B cell (primary cell): ENCODE measurements at regions not wholly inside any gene's neighbourhood (a gene's known extent, or its start where the extent isn't known, plus 50 kb on each side); places are given as distances from the start of the nearest gene placed in this dataset.
"Not testable (repeated sequence)": the region's sequence is repeated elsewhere in the genome, so short reads cannot be mapped to it uniquely, and the experiment has no call there.

ENCODE experiments used
- ATAC-seq: fragments of 200-7000 bp; cut with Tn5 transposase; one replicate; pipeline ENCODE4 v1.10.0; 2021; ENCODE audit warnings: low read depth, mild to moderate bottlenecking, moderate number of reproducible peaks, moderate library complexity
- CTCF ChIA-PET: fragments of 350-600 bp; sonication (Branson Sonifier 250); formaldehyde crosslinking; loops from one replicate; lab custom pipeline; 2021; ENCODE audit warnings: antibody characterized with exemption, inconsistent platforms; lab: Charles Lee
- POLR2A ChIA-PET: fragments of 350-600 bp; sonication (Branson Sonifier 250); formaldehyde crosslinking; loops from one replicate; lab custom pipeline; 2021; ENCODE audit warnings: antibody characterized with exemption; lab: Charles Lee
- DNase-seq: peaks from one replicate; pipeline ENCODE4 v3.0.0; 2013
- H2AFZ ChIP-seq: 2 replicates; pipeline ENCODE4 v1.6.1; 2012; ENCODE audit warnings: mild to moderate bottlenecking, low read depth, low read length; ENCODE audit not compliant: insufficient read depth, poor library complexity, severe bottlenecking
- H3K27ac ChIP-seq, 2 donors: 1 replicate in 1 of 2; 2 replicates in 1 of 2; pipeline ENCODE4 v1.5.1; 2012 to 2013; ENCODE audit warnings: low read length in 2 of 2, mild to moderate bottlenecking in 2 of 2, moderate library complexity in 1 of 2
- H3K27me3 ChIP-seq, 4 experiments: fragments of 200-600 bp in 1 of 4; sonication (generic) in 1 of 4; replicated peaks in 1 of 4; 1 replicate in 2 of 4; 2 replicates in 2 of 4; pipeline versions ENCODE4 v1.6.1 to v1.7.0; 2013 to 2016; ENCODE audit warnings: low read length in 3 of 4, mild to moderate bottlenecking in 2 of 4, mixed read lengths in 1 of 4, moderate library complexity in 1 of 4; ENCODE audit not compliant: insufficient read depth in 4 of 4, control insufficient read depth in 3 of 4; ENCODE audit errors: control extremely low read depth in 1 of 4
- H3K36me3 ChIP-seq, 2 experiments: replicated peaks in 1 of 2; 1 replicate in 1 of 2; 2 replicates in 1 of 2; pipeline versions ENCODE4 v1.6.1 to v1.7.1; 2013; ENCODE audit warnings: low read length in 1 of 2; ENCODE audit not compliant: insufficient read depth in 2 of 2, control insufficient read depth in 1 of 2; ENCODE audit errors: control extremely low read depth in 1 of 2, extremely low read depth in 1 of 2
- H3K4me1 ChIP-seq, 2 donors: fragments of 200-600 bp in 1 of 2; sonication (generic) in 1 of 2; 1 replicate in 1 of 2; 2 replicates in 1 of 2; pipeline versions ENCODE4 v1.5.1 to v1.6.1; 2013 to 2017; ENCODE audit warnings: low read length in 2 of 2; ENCODE audit not compliant: control insufficient read depth in 2 of 2, insufficient read depth in 2 of 2
- H3K4me2 ChIP-seq: replicated peaks from 2 replicates; pipeline ENCODE3; 2012; ENCODE audit warnings: mild to moderate bottlenecking, low read depth, low read length; ENCODE audit not compliant: poor library complexity, severe bottlenecking
- H3K4me3 ChIP-seq, 5 experiments: fragments of 200-600 bp in 1 of 5; sonication (generic) in 1 of 5; 1 replicate in 3 of 5; 2 replicates in 2 of 5; pipeline versions ENCODE4 v1.5.1 to v1.7.0; 2011 to 2016; ENCODE audit warnings: low read length in 4 of 5, mild to moderate bottlenecking in 4 of 5, low read depth in 2 of 5, control low read depth in 1 of 5, moderate library complexity in 1 of 5; ENCODE audit not compliant: insufficient read depth in 1 of 5; ENCODE audit errors: control extremely low read depth in 1 of 5, extremely low read depth in 1 of 5
- H3K79me2 ChIP-seq: fragments of 200-600 bp; sonication (generic); one replicate; pipeline ENCODE4 v1.6.0; 2016; ENCODE audit warnings: low read length; ENCODE audit not compliant: control insufficient read depth, insufficient read depth
- H3K9ac ChIP-seq: fragments of 200-600 bp; sonication (generic); 2 replicates; pipeline ENCODE4 v1.6.1; 2017; ENCODE audit warnings: mild to moderate bottlenecking, low read length, moderate library complexity
- H3K9me3 ChIP-seq, 3 donors: one replicate each; pipeline versions ENCODE4 v1.6.1 to v1.7.1; 2013; ENCODE audit warnings: low read length in 2 of 3; ENCODE audit not compliant: control insufficient read depth in 2 of 3, insufficient read depth in 1 of 3; ENCODE audit errors: control extremely low read depth in 1 of 3
- H4K20me1 ChIP-seq: 2 replicates; pipeline ENCODE4 v1.6.0; 2012; ENCODE audit warnings: mild to moderate bottlenecking, low read length; ENCODE audit not compliant: insufficient read depth, control insufficient read depth, poor library complexity, severe bottlenecking
- H3K27ac Mint-ChIP-seq: one replicate; pipeline ENCODE4 v1.8.0; 2021; ENCODE audit warnings: mixed read lengths
- H3K27me3 Mint-ChIP-seq: one replicate; pipeline ENCODE4 v1.8.0; 2021; ENCODE audit warnings: mixed read lengths
- H3K4me1 Mint-ChIP-seq: one replicate; pipeline ENCODE4 v1.8.0; 2021; ENCODE audit warnings: mixed read lengths
- H3K4me3 Mint-ChIP-seq: one replicate; pipeline ENCODE4 v1.8.0; 2021; ENCODE audit warnings: mixed read lengths
- H3K9me3 Mint-ChIP-seq: one replicate; pipeline ENCODE4 v1.8.0; 2022; ENCODE audit warnings: mixed read lengths; ENCODE audit not compliant: insufficient read depth
- WGBS: methylation state at CpG from one replicate; pipeline ENCODE4 v1.1.5; 2013; ENCODE audit warnings: missing lambda C conversion rate; ENCODE audit not compliant: insufficient coverage; 5-methylcytosine and 5-hydroxymethylcytosine counted together
- intact Hi-C: fragments of 100-400 bp; cut with micrococcal nuclease; formaldehyde crosslinking; loops from one replicate; pipeline ENCODE4 v1.10.0; 2022

DNA sequence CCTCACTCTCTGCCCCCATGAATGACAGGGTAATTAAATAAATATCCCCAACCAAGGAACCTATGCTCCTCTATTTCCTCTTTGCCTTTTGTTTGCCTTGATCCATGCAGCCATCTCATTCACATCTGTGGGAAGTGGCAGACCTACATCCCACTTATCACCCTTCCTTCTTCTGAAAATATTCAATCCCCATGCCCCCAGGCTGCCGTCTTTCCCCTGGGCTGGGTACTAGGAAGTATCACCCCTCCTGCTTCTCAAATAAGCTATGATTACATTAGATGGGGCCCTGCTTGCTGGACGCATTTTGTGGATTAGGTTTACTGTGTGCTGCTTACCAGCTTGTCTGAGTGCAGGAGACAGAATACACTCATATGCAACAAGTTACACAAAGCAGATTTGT, 670.2 kb upstream of the TPTE start:
- no CpG with 5 or more reads among the region's 2 CpGs for WGBS
- H3K4me1 Mint-ChIP-seq, POLR2A ChIA-PET, ATAC-seq, H3K9ac ChIP-seq, H3K27me3 Mint-ChIP-seq, H3K4me3 Mint-ChIP-seq, H4K20me1 ChIP-seq, H2AFZ ChIP-seq, H3K9me3 ChIP-seq, H3K4me1 ChIP-seq, intact Hi-C loops, H3K27me3 ChIP-seq, H3K27ac Mint-ChIP-seq, H3K27ac ChIP-seq, H3K9me3 Mint-ChIP-seq, H3K36me3 ChIP-seq, H3K4me2 ChIP-seq, H3K79me2 ChIP-seq, H3K4me3 ChIP-seq, CTCF ChIA-PET, DNase-seq: not testable (repeated sequence)

DNA sequence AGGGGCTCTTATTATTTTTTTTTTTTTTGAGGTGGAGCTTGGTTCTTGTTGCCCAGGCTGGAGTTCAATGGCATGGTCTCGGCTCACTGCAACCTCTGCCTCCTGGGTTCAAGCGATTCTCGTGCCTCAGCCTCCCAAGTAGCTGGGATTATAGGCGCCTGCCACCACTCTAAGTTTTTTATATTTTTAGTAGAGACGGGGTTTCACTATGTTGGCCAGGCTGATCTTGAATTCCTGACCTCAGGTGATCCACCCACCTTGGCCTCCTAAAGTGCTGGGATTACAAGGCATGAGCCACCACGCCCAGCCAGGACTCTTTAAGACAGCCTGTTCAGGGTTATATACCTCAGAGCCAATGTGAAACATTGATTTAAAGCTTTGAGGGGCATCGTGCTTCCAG, 669.7 kb upstream of the TPTE start:
- H3K9ac ChIP-seq, H3K79me2 ChIP-seq, H3K27ac Mint-ChIP-seq, H3K27me3 Mint-ChIP-seq, H3K4me1 ChIP-seq, H3K9me3 Mint-ChIP-seq, intact Hi-C loops, ATAC-seq, H3K9me3 ChIP-seq, H3K4me2 ChIP-seq, H3K4me1 Mint-ChIP-seq, H3K27ac ChIP-seq, H4K20me1 ChIP-seq, CTCF ChIA-PET, H2AFZ ChIP-seq, H3K4me3 Mint-ChIP-seq, DNase-seq, H3K36me3 ChIP-seq, H3K27me3 ChIP-seq, H3K4me3 ChIP-seq, POLR2A ChIA-PET: not testable (repeated sequence)
- WGBS: 66% methylated on average over 5 of the region's 7 CpGs

DNA sequence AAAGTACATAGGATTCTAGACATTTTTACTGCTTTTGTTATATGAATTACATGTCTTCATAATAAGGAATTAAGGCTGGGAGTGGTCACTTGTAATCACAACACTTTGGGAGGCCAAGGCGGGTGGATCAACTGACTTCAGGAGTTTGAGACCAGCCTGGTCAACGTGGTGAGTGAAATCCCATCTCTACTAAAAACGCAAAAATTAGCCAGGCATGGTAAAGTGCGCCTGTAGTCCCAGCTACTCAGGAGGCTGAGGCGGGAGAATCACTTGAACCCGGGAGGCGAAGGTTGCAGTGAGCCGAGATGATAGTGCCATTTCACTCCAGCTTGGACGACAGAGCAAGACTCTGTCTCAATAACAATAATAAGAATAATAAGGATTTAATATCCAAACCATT, 663.8 kb upstream of the TPTE start:
- CTCF ChIA-PET, POLR2A ChIA-PET, H3K4me1 ChIP-seq, H3K4me3 Mint-ChIP-seq, H4K20me1 ChIP-seq, H3K4me3 ChIP-seq, DNase-seq, H2AFZ ChIP-seq, intact Hi-C loops, ATAC-seq, H3K27me3 ChIP-seq, H3K79me2 ChIP-seq, H3K36me3 ChIP-seq, H3K4me1 Mint-ChIP-seq, H3K27ac ChIP-seq, H3K27me3 Mint-ChIP-seq, H3K9ac ChIP-seq, H3K27ac Mint-ChIP-seq, H3K4me2 ChIP-seq: not testable (repeated sequence)
- peaks cover 0 to 11% (median 0%) of the 10 kb centered on the region in 3 donors for H3K9me3 ChIP-seq
- WGBS: 35% methylated on average over 3 of the region's 9 CpGs
- peaks cover 10% of the 10 kb centered on the region for H3K9me3 Mint-ChIP-seq

DNA sequence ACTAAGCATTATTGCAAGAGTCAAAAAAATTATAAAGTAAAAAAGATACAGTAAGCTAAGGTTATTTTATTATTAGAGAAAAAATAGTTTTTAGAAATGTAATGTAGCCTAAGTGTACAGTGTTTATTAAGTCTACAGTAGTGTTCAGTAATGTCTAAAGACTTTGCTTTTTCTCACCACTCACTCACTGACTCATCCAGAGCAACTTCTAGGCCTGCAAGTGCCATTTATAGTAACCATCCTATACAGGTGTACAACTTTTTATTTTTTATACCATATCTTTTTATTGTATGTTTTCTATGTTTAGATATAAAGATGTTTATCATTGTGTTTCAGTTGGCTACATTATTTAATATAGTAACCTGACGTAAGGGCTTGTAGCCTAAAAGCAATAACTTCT, 661.5 kb upstream of the TPTE start:
- H3K79me2 ChIP-seq, H3K36me3 ChIP-seq, H3K4me1 ChIP-seq, POLR2A ChIA-PET, H3K27ac Mint-ChIP-seq, H3K4me3 Mint-ChIP-seq, H3K27ac ChIP-seq, H3K4me2 ChIP-seq, ATAC-seq, H4K20me1 ChIP-seq, intact Hi-C loops, H3K4me1 Mint-ChIP-seq, CTCF ChIA-PET, H3K27me3 ChIP-seq, H3K4me3 ChIP-seq, H3K27me3 Mint-ChIP-seq, H3K9ac ChIP-seq, H2AFZ ChIP-seq, DNase-seq: not testable (repeated sequence)
- peaks cover 0 to 10% (median 0%) of the 10 kb centered on the region in 3 donors for H3K9me3 ChIP-seq
- no CpG with 5 or more reads among the region's 1 CpG for WGBS
- H3K9me3 Mint-ChIP-seq: peaks cover 11% of the 10 kb centered on the region
